IPS-18c (cell line): ENCODE measurements at regions not wholly inside any gene's neighbourhood (a gene's known extent, or its start where the extent isn't known, plus 50 kb on each side); places are given as distances from the start of the nearest gene placed in this dataset.

Source experiments
- H3K4me3 ChIP-seq: 2 replicates; pipeline ENCODE4 v1.7.0; 2013; ENCODE audit warnings: low read depth, mild to moderate bottlenecking, low read length, moderate library complexity; ENCODE audit not compliant: insufficient read depth
- H3K9me3 ChIP-seq: one replicate; pipeline ENCODE4 v1.6.1; 2013; ENCODE audit warnings: mild to moderate bottlenecking, low read length, moderate library complexity; ENCODE audit not compliant: control insufficient read depth, insufficient read depth

DNA sequence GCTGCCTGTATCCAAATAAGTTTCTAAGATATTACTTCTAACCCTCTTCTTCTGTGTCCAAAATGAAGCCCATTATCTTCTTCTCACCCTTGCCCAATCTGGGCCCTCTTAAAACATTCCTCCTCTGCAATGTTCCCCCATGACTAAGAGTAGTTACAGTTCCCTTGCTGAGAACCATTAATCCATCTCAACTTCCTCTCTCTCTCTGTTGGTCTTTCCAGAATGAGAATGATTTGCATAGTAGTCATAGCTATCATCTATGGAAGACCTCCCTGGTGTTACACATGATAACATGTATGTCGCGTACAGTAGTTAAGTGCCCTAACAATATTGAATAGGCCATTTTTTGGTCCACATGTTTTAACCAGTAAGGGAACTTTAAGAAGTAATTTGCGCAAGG lies 177.9 kb downstream of the ANXA2 start:
- Histone ChIP-seq H3K4me3 (no peak overlapping the region), H3K9me3 (no peaks in the 10 kb centered on the region)

DNA sequence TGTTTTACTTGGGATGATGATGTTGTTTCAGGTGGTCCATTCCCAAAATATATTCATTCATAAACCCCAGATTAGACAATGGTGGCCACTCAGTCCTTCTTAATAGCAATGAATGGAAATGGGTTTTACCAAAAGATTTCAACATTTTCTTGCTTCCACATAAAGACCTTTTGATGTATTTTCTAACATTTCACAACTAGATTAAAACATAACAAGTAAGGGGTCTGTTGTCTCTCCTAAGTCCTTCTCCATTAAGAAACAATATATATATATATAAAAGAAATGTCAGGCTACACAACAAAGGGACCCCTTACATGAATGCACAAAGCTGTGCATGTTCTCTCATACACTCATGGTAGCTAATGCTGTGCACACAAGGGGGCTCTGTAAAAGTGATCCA lies 176.4 kb downstream of the ANXA2 start:
- no peaks in the 10 kb centered on the region for H3K9me3 ChIP-seq
- H3K4me3 ChIP-seq, result no peak overlapping the region

DNA sequence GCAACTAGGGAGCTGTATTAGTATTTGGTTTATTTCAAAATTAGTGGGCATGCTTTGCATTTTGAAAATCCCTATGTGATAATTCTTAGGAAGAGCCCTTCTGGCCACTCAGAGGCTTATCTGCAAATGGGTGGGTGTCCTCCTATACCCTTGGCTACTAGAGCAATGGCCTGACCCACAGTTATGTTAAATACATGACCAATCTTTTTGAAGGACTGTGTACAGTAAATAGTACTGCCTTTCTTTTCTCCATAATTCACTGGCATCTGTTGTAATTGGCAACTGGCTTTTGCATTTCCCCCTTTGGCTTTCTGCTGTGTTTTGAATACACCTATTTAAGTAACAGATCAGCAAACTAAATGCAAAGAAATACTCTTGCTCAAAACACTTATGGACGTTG lies 175.4 kb downstream of the ANXA2 start:
- Histone ChIP-seq H3K9me3 (no peaks in the 10 kb centered on the region), H3K4me3 (no peak overlapping the region)

DNA sequence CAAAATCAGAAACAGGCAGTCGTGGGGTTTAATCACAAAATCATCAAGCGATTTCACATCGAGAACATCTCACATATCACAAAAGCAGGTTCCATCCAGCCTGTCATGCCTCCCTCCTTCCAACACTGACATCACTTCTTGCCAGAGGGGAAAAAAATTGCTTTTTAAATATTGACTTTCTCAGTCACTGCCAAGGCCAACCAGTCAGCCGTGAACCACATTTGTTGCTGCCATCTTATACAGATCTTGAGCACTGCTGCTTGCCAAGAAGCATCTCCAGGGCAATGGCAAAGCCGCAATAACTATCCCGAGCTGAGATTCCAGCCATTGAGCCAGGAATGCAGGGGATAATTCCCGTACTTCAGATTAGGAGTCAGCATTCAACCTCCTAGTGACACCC lies 174.6 kb downstream of the ANXA2 start:
- Histone ChIP-seq H3K4me3 (no peak overlapping the region), H3K9me3 (no peaks in the 10 kb centered on the region)

DNA sequence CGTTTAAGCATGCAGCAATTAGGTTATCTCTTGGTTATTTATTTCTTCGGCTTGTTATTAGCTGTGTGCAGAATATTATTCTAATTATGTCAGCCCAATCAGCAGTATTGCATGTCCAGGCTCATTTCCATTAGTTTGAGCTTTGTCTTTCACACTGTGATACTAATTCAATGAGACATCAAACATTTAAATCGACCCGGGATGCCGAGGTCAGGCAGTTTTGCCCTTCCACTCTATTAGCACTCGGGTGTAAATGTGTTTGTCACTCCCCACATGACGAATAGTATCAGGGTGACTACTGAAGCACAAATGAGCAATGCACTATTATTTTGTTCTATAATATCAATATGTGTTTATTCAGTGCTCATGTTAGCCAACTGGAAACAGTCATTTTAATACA lies 170.9 kb downstream of the ANXA2 start:
- no peaks in the 10 kb centered on the region for H3K9me3 ChIP-seq

DNA sequence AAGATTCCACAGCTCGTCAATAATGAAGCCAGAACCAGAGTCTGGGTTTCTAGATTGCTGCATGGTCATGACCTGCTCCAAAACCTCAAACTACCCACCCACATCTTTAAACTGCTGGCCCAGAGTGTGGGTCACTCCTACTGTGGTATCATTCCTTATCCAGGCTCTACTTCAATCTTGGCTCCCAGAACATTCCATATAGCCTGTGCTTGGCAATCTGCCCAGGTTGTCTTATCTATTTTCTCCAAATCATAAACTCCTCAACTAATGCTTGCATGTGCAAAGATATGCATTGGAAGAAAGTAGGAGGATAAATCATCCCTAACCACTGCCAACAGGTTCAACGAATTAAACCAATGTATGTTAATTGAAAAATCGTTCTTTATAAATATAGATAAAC lies 169.7 kb downstream of the ANXA2 start:
- Histone ChIP-seq H3K4me3 (no peak overlapping the region), H3K9me3 (no peaks in the 10 kb centered on the region)

More for the DNA sequence above, 170.9 kb downstream of the ANXA2 start:
- H3K4me3 ChIP-seq, result no peak overlapping the region

DNA sequence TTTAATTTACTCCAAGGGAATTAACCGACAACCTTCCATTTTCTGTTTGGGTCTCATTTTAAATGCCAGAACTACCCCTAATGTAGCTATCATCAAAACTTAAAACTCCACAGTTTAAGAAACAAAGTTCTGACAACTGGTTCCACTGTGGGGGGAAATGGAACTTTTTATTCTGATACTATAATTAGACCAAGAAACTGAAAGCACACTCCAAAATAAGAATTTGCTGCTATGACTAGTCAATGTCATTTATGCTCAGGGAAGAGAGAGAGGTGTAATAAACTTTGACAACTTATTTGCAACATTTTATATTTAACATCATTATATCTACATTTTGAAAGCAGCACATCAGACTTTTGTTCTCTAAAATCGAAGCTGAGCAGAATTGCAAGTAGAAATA lies 169.2 kb downstream of the ANXA2 start:
- H3K9me3 ChIP-seq, result no peaks in the 10 kb centered on the region
- H3K4me3 ChIP-seq, result no peak overlapping the region

DNA sequence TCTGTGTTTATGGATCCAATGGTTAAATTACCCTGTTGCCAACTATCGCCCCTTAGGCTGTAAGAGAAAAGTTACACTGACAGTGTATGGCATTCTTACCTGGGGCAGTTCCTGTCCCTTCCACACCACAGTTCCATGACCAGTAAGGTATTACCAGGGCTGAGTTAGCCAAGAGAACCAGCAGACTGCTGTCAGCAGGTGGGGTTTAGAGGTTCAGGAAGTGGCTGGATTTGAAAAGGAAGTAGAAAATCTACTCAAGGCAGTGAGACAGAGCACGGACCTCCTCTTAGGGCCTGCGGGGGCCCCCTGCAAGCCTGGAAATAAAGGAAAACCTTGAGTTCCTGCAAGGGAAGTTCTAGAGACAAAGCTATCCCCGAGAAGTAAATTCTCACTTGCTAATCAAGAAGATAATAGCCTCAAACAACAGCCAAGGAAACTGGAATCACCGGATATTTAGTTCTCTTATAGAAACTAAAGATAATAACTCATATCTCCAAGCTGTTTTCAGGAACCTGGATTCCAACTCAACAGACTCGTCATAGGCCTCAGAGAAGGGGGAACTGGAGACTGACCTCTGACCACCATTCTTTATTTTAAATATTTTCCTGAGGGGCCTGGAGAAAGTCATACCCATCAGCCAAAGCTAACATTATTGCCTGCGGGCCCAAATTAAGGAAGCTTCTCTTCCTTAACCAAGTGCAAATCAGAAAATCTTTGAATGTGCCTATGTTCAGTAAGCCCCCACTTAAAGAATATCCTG lies 161.7 kb downstream of the ANXA2 start:
- no peaks in the 10 kb centered on the region for H3K9me3 ChIP-seq
- no peak overlapping the region for H3K4me3 ChIP-seq

DNA sequence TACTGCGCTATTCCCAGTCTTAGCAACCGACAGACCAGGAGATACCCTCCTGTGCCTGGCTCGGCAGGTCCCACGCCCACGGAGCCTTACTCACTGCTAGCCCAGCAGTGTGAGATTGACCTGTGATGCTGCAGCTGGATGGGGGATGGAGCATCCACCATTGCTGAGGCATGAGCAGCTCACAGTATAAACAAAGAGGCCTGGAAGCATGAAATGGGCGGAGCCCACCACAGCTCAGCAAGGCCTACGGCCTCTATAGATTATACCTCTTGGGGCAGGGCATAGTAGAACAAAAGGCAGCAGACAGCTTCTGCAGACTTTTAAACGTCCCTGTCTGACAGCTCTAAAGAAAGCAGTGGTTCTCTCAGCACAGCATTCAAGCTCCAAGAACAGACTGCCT lies 160.3 kb downstream of the ANXA2 start:
- no peaks in the 10 kb centered on the region for H3K9me3 ChIP-seq
- H3K4me3 ChIP-seq, result no peak overlapping the region

DNA sequence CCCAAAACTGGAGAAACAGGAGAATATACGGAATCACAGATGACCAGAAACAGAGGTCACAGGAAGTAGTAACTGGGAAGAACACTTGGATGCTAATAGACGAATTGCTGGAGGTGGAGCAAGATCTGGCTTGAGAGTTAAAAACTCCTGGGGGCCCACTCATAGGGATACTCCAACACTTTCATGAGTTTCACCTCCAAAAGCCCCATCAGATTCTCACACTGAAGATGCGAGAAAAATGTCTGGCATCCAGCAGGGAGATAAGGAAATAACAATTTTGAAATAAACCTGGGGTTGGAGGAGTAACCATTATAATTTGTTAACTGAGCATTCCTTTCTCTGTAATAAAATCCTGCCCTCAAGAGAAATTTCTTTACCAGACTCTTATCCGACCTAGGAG lies 154.0 kb downstream of the ANXA2 start:
- no peaks in the 10 kb centered on the region for H3K9me3 ChIP-seq

DNA sequence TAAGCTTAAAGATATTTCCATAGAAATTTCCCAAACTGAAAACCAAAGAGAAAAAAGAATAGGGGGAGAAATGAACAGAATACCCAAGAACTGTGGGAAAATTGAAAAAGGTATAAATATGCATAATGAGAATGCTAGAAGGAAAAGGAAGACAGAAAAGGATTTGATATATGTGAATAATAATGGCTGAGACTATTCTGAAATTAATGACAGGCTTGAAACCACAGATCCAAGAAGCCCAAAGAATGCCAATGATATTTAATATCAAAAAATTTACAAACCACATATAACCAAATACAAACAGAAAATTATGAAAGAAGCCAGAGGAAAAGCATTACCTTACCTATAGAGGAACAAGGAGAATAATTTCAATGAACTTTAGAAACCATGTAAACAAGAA lies 153.0 kb downstream of the ANXA2 start:
- no peak overlapping the region for H3K4me3 ChIP-seq

More for the DNA sequence above, 154.0 kb downstream of the ANXA2 start:
- no peak overlapping the region for H3K4me3 ChIP-seq

DNA sequence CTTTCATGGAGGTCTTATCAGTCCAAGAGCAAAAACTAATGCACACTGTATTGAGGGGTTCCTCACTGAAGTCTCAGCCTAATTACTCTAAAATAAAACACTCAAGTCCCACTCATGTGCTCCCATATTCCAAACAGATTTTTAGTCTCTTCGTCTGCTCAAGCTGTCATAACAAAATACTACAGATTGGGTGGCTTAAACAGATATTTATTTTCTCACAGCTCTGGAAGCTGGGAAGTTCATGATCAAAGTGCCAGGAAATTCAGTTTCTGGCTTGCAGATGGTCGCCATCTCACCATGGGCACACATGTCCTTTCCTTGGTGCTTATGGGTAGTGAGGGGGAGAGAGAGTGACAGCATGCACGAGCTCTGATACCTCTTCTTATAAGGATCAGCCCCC lies 147.5 kb downstream of the ANXA2 start:
- Histone ChIP-seq H3K9me3 (no peaks in the 10 kb centered on the region), H3K4me3 (no peak overlapping the region)

More for the DNA sequence above, 153.0 kb downstream of the ANXA2 start:
- no peaks in the 10 kb centered on the region for H3K9me3 ChIP-seq

DNA sequence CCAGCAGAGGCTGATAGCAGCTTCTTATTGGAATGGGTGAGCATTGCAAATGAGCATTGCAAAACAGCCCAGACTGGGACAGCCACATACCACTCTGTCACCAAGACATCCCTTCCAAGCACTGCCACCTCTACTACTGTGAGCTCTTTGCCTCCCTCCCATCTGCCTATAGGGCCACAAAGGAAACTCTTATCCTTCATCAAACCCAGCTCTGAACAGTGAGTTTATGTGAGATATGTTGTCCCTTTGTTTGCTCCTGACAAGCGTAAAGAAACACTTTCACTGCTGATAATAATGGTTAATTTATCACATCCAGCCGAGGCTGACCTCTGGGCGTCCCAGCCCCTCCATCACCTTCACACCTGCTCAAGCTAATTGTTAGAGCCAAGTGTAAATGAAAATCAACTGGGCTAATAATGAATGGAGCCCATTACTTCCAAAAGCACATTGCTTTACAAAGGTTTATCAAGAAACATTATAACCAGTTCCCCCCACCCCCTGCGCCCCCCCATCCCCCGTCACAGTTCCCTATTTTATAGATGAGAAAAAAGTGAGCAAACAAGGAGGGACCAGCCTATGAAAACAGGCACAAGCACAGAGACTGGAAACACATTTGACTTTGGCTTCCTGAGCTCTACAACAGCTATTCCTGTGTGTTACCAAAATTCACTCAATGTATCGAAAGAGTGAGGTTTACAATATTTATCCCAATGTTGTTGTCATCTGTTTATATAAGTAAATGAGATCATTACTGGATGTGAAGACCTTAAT lies 146.3 kb downstream of the ANXA2 start:
- Histone ChIP-seq H3K4me3 (no peak overlapping the region), H3K9me3 (no peaks in the 10 kb centered on the region)

DNA sequence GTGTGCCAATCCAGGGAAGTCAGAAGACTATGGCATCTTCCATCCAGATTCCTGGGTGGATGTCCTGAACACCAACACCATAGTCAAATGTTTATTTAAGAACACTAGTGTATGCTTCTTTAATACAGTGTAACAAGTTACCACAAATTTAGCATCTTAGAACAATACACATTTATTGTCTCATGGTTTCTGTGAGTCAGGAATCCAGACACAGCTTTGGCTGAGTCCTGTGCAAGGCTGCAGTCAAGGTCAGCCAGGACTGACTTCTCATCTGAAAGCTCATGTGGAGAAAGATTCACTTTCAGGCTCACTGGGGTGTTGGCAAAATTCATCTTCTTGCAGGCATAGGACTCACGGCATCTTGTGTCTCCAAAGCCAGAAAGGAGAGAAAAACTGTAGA lies 143.4 kb downstream of the ANXA2 start:
- H3K9me3 ChIP-seq, result no peaks in the 10 kb centered on the region
- H3K4me3 ChIP-seq, result no peak overlapping the region

DNA sequence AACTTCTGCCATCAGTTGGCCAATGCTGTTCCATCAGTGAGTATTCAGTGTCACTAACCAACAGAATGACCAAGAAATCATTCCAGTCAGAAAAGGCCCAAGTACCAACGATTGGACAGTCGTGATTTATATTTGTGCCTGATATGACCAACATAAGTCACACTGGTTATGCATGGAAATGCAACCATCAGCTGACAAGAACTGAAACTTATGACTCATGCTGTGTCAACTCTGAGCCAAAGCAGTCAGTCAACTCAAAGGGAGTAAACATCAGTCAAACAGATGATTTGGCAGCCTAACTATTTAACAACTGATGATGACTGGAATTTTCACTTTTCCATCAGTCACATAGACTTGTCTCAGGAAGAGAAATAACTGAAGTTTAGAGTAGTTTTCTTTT lies 142.4 kb downstream of the ANXA2 start:
- H3K9me3 ChIP-seq, result no peaks in the 10 kb centered on the region
- no peak overlapping the region for H3K4me3 ChIP-seq

DNA sequence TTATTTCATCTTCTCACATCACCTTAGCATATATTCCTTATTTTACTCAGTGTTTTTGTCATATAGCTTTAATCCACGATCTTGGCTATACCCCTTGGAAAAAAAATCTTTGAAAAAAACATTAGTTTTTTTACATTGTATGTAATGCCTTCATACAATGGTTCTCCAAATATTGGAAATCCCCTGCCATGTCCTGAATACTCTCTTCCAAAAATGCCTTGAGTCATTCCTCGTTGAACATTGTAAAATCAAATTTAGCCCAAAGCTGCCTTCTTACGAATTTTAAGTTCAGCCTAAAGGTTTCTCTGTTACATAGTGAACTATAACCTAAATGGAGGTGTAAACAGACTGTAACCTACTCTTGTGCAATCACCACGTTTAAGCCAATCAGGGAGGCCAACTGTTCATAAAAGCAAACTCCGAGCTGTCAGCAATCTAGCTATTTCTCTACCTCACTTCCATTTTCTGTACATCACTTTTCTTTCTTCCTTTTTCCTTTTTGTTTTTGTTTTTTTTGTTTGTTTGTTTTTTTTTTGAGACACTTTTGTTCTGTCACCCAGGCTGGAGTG lies 140.1 kb downstream of the ANXA2 start:
- Histone ChIP-seq H3K9me3 (no peaks in the 10 kb centered on the region), H3K4me3 (no peak overlapping the region)

DNA sequence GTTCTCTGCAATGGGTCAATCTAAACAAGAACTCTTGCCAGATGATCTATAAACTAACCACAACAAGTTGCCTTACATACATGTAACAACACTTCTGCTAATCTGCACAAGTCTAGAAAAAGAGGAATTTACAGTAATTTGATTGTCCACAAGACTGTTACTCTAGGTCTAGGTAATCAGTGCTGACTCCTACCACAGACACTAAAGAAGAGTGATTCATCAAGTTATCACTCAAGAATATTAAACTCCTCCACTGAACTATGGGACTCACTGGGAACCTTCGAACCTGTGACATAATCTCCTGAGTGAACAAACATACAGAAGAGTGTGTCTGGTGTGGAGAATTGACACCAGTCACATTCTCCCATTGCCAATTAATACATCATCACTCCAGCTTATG lies 138.3 kb downstream of the ANXA2 start:
- no peak overlapping the region for H3K4me3 ChIP-seq
- H3K9me3 ChIP-seq, result no peaks in the 10 kb centered on the region

DNA sequence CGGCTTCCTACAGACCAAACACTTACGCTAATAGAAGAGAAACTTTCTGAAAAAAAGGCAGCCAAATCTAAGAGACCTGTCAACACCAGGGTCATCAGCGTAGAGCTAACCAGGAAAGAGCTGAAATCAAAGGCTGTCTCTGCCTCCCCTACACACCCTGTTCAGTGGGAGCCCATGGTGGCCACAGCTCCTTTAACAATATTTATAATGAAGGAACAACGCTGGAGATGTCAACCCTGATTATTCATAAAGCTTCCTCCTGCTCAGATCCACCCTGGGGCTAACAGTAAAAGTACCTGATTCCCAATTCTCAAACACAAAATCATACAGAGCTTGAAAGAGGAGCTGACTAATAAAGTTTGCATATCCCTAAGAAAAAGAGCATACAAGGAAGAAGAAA lies 133.7 kb downstream of the ANXA2 start:
- no peaks in the 10 kb centered on the region for H3K9me3 ChIP-seq

More for the DNA sequence above, 133.7 kb downstream of the ANXA2 start:
- H3K4me3 ChIP-seq, result no peak overlapping the region
